A549 (cell line): ENCODE measurements at regions not wholly inside any gene's neighbourhood (a gene's known extent, or its start where the extent isn't known, plus 50 kb on each side); places are given as distances from the start of the nearest gene placed in this dataset.

Experiments used
- ATAC-seq, 2 experiments: fragments of 200-7000 bp in 1 of 2; fragments of >200 bp in 1 of 2; cut with Nextera tagmentation in 1 of 2; cut with Tn5 transposase in 1 of 2; 3 replicates each; pipeline versions ENCODE4 v1.8.0 to v1.9.1; 2018 to 2020; ENCODE audit warnings: mild to moderate bottlenecking in 1 of 2, moderate library complexity in 1 of 2
- CTCF ChIA-PET: fragments of 300-600 bp; sonication (Branson Sonifier 250); formaldehyde crosslinking; extraction: SDS; loops from one replicate; lab custom pipeline; 2021; ENCODE audit warnings: antibody characterized with exemption, inconsistent platforms; lab: Yijun Ruan, JAX
- POLR2A ChIA-PET: fragments of 350-600 bp; formaldehyde crosslinking; extraction: SDS; loops from one replicate; lab custom pipeline; 2021; ENCODE audit warnings: antibody characterized with exemption, inconsistent platforms; lab: Yijun Ruan, JAX
- DNase-seq, 2 experiments: peaks; one replicate each; pipeline versions ENCODE4 v3.0.0 to v3.0.0-alpha.2; 2011 to 2016; ENCODE audit warnings: low read depth in 1 of 2, low spot score in 1 of 2
- FAIRE-seq: peaks from 2 replicates; lab custom pipeline; 2011; peaks lifted over from hg19 to GRCh38; lab: Jason Lieb, UNC
- H3K27ac ChIP-seq, 2 experiments: fragments of >200 bp; sonication (Bioruptor Twin); formaldehyde crosslinking; 3 replicates each; pipeline ENCODE4 v1.5.1; 2016 to 2017
- H3K4me1 ChIP-seq: fragments of >200 bp; sonication (Bioruptor Twin); formaldehyde crosslinking; 3 replicates; pipeline ENCODE4 v1.6.1; 2016
- H3K4me2 ChIP-seq: fragments of >200 bp; sonication (Bioruptor Twin); formaldehyde crosslinking; 3 replicates; pipeline ENCODE4 v1.6.1; 2016
- H3K4me3 ChIP-seq: fragments of >200 bp; sonication (Bioruptor Twin); formaldehyde crosslinking; 3 replicates; pipeline ENCODE4 v1.5.1; 2016
- H3K9me3 ChIP-seq: fragments of >200 bp; sonication (Bioruptor Twin); formaldehyde crosslinking; 3 replicates; pipeline ENCODE4 v1.6.1; 2016
- ATOH8 ChIP-seq: fragments of 250-450 bp; sonication (Bioruptor Pico); IDR thresholded peaks from 2 replicates; pipeline ENCODE4 v1.5.0; 2020; ENCODE audit warnings: low read depth, mild to moderate bottlenecking, moderate library complexity
- BHLHE40 ChIP-seq: IDR thresholded peaks from 2 replicates; pipeline ENCODE4 v1.6.1; 2012; ENCODE audit warnings: low read depth, low read length, inconsistent platforms
- CBX8 ChIP-seq: fragments of 200-600 bp; sonication (generic); IDR thresholded peaks from 2 replicates; pipeline ENCODE4 v1.6.1; 2016
- CHD4 ChIP-seq: fragments of 200-600 bp; sonication (generic); IDR thresholded peaks from 2 replicates; pipeline ENCODE4 v1.6.1; 2016; ENCODE audit warnings: antibody characterized with exemption, mild to moderate bottlenecking, borderline replicate concordance
- EHF ChIP-seq: fragments of 250-450 bp; sonication (Bioruptor Pico); IDR thresholded peaks from 2 replicates; pipeline ENCODE4 v1.5.0; 2020; ENCODE audit warnings: mild to moderate bottlenecking
- ELK1 ChIP-seq: fragments of 150-350 bp; IDR thresholded peaks from 2 replicates; pipeline ENCODE4 v1.6.1; 2014; ENCODE audit warnings: low read depth, mild to moderate bottlenecking, low read length
- ESRRA ChIP-seq: fragments of 150-350 bp; IDR thresholded peaks from 2 replicates; pipeline ENCODE4 v1.6.1; 2014; ENCODE audit warnings: mild to moderate bottlenecking, low read length, borderline replicate concordance
- FOSB ChIP-seq: fragments of 250-450 bp; sonication (Bioruptor Pico); IDR thresholded peaks from 2 replicates; pipeline ENCODE4 v1.5.0; 2020; ENCODE audit warnings: mild to moderate bottlenecking, moderate library complexity
- FOXS1 ChIP-seq: fragments of 250-450 bp; sonication (Bioruptor Pico); IDR thresholded peaks from 2 replicates; pipeline ENCODE4 v1.5.0; 2020; ENCODE audit warnings: mild to moderate bottlenecking, moderate library complexity
- HMGXB4 ChIP-seq: fragments of 250-450 bp; sonication (Bioruptor Pico); IDR thresholded peaks from 2 replicates; pipeline ENCODE4 v1.5.0; 2021; ENCODE audit warnings: mild to moderate bottlenecking, moderate library complexity, borderline replicate concordance
- HOXA7 ChIP-seq: fragments of 250-450 bp; sonication (Bioruptor Pico); IDR thresholded peaks from 2 replicates; pipeline ENCODE4 v1.5.0; 2020; ENCODE audit warnings: mild to moderate bottlenecking, moderate library complexity
- HOXB13 ChIP-seq: fragments of 250-450 bp; sonication (Bioruptor Pico); IDR thresholded peaks from 2 replicates; pipeline ENCODE4 v1.5.0; 2020; ENCODE audit warnings: low read depth, mild to moderate bottlenecking, moderate library complexity
- HOXB5 ChIP-seq: fragments of 250-450 bp; sonication (Bioruptor Pico); IDR thresholded peaks from 2 replicates; pipeline ENCODE4 v1.5.0; 2020; ENCODE audit warnings: mild to moderate bottlenecking, moderate library complexity
- JUN ChIP-seq, 2 experiments: fragments of >200 bp; sonication (Bioruptor Twin); formaldehyde crosslinking; IDR thresholded peaks; 2 replicates in 1 of 2; 3 replicates in 1 of 2; pipeline ENCODE4 v1.6.1; 2016 to 2017
- KDM5A ChIP-seq: fragments of 200-600 bp; sonication (generic); IDR thresholded peaks from 2 replicates; pipeline ENCODE4 v1.6.1; 2016; ENCODE audit warnings: antibody characterized with exemption, mild to moderate bottlenecking
- MAFK ChIP-seq: fragments of 450-650 bp; IDR thresholded peaks from 2 replicates; pipeline ENCODE4 v1.6.1; 2014; ENCODE audit not compliant: partially characterized antibody
- MAX ChIP-seq: IDR thresholded peaks from 2 replicates; pipeline ENCODE4 v1.6.1; 2012
- MYC ChIP-seq: IDR thresholded peaks from 2 replicates; pipeline ENCODE4 v1.6.1; 2012; ENCODE audit warnings: mild to moderate bottlenecking, inconsistent platforms, low read length, improper control_type of control experiment, borderline replicate concordance
- NFE2L2 ChIP-seq: fragments of 150-350 bp; conservative IDR thresholded peaks from 2 replicates; pipeline ENCODE4 v1.6.1; 2014; ENCODE audit warnings: low read length
- NR3C1 ChIP-seq: fragments of >200 bp; sonication (Bioruptor Twin); formaldehyde crosslinking; IDR thresholded peaks from 3 replicates; pipeline ENCODE4 v1.6.1; 2017
- PHF8 ChIP-seq: fragments of 200-600 bp; sonication (generic); IDR thresholded peaks from 2 replicates; pipeline ENCODE4 v1.6.1; 2016; ENCODE audit warnings: low read depth, mild to moderate bottlenecking, antibody characterized with exemption, moderate library complexity, borderline replicate concordance
- POLR2A ChIP-seq: IDR thresholded peaks from 2 replicates; pipeline ENCODE4 v1.6.1; 2012; ENCODE audit warnings: mild to moderate bottlenecking, low read length
- RAD21 ChIP-seq, 2 experiments: fragments of >200 bp in 1 of 2; sonication (Bioruptor Twin) in 1 of 2; formaldehyde crosslinking in 1 of 2; IDR thresholded peaks in 1 of 2; conservative IDR thresholded peaks in 1 of 2; 2 replicates in 1 of 2; 3 replicates in 1 of 2; pipeline ENCODE4 v1.6.1; 2012 to 2018; ENCODE audit warnings: inconsistent platforms in 1 of 2
- RCOR1 ChIP-seq: fragments of 150-350 bp; IDR thresholded peaks from 2 replicates; pipeline ENCODE4 v1.6.1; 2014; ENCODE audit warnings: antibody characterized with exemption, low read length, low read depth
- RNF2 ChIP-seq: fragments of 200-600 bp; sonication (generic); IDR thresholded peaks from 2 replicates; pipeline ENCODE4 v1.6.1; 2016; ENCODE audit warnings: low read depth, mild to moderate bottlenecking, antibody characterized with exemption, moderate library complexity, borderline replicate concordance
- SMC3 ChIP-seq: fragments of >200 bp; sonication (Bioruptor Twin); formaldehyde crosslinking; IDR thresholded peaks from 3 replicates; pipeline ENCODE4 v1.6.1; 2018; ENCODE audit warnings: inconsistent platforms
- SREBF2 ChIP-seq: fragments of 450-650 bp; IDR thresholded peaks from 2 replicates; pipeline ENCODE4 v1.6.1; 2014; ENCODE audit warnings: mild to moderate bottlenecking, moderate library complexity
- TP53 ChIP-seq: fragments of 250-450 bp; sonication (Bioruptor Pico); IDR thresholded peaks from 2 replicates; pipeline ENCODE4 v1.5.0; 2021; ENCODE audit warnings: mild to moderate bottlenecking, moderate library complexity
- ZC3H11A ChIP-seq: fragments of 450-650 bp; IDR thresholded peaks from 2 replicates; pipeline ENCODE4 v1.6.1; 2014; ENCODE audit warnings: antibody characterized with exemption, mild to moderate bottlenecking
- ZNF302 ChIP-seq: fragments of 250-450 bp; sonication (Bioruptor Pico); IDR thresholded peaks from 2 replicates; pipeline ENCODE4 v1.9.0; 2021; ENCODE audit warnings: inconsistent platforms, mild to moderate bottlenecking, moderate library complexity
- ZSCAN20 ChIP-seq: fragments of 250-450 bp; sonication (Bioruptor Pico); IDR thresholded peaks from 2 replicates; pipeline ENCODE4 v1.8.0; 2022; ENCODE audit warnings: mild to moderate bottlenecking, moderate library complexity
- WGBS: methylation state at CpG from one replicate; pipeline ENCODE4 v1.1.6; 2017; ENCODE audit errors: missing lambda C conversion rate; 5-methylcytosine and 5-hydroxymethylcytosine counted together
- TF ChIP-seq, protein P1 (sequence below): fragments of >200 bp; sonication (Bioruptor Twin); formaldehyde crosslinking; IDR thresholded peaks from 3 replicates; pipeline ENCODE4 v1.5.1; 2016
- TF ChIP-seq, protein P2 (sequence below): fragments of >200 bp; sonication (Bioruptor Twin); formaldehyde crosslinking; IDR thresholded peaks from 3 replicates; pipeline ENCODE4 v1.6.1; 2016
- TF ChIP-seq, protein P3 (sequence below): fragments of >200 bp; sonication (Bioruptor Twin); formaldehyde crosslinking; IDR thresholded peaks from 2 replicates; pipeline ENCODE4 v1.6.1; 2016

- Histone ChIP-seq H3K4me2 (peak overlapping the region; percentile 85), H3K27ac (peak overlapping the region; percentile 98 to 99), H3K4me1 (peaks cover 14% of the 10 kb centered on the region; the same call in 2 of the 3 replicates), H3K9me3 (no peaks in the 10 kb centered on the region), H3K4me3 (peak overlapping the region; percentile 84)
- ATAC-seq: peak; percentile 47 to 66; a peak in 5 of 6 replicates
- peak; percentile 18 for FAIRE-seq
- DNase-seq: peak; percentile 54 to 91
- 2% methylated on average over 22 of the region's 22 CpGs for WGBS
- ChIA-PET CTCF (interaction anchor here (0.6 to 2.2 kb wide), 38 partner anchors 9 to 642 kb away, joined by 3 to 11 read pairs (median 3); partner anchors contain the start of genes DNAI7 and ETFRF1), POLR2A (interaction anchor here (0.7 to 1.3 kb wide), 10 partner anchors 39 to 572 kb away, joined by 3 to 5 read pairs (median 4); partner anchors contain the start of gene RASSF8)
- TF ChIP-seq HMGXB4: no peak
- no peak for TF ChIP-seq POLR2A
- peak; percentile 95 to 96 for TF ChIP-seq RAD21 (conservative IDR thresholded peaks at IDR 0.05 in 1 of 2, IDR thresholded peaks at IDR 0.05 in 1 of 2)
- no peak for TF ChIP-seq HOXB5 (CRISPR knock-in tag)
- no peak for TF ChIP-seq BHLHE40
- TF ChIP-seq ATOH8 (CRISPR knock-in tag): no peak
- TF ChIP-seq ZC3H11A: no peak
- no peak for TF ChIP-seq ZSCAN20
- no peak for TF ChIP-seq PHF8
- TF ChIP-seq SMC3: peak; percentile 95
- TF ChIP-seq ESRRA: no peak
- TF ChIP-seq TP53 (CRISPR knock-in tag): peak; percentile 87
- no peak for TF ChIP-seq SREBF2
- peak; percentile 13 for TF ChIP-seq MAFK
- TF ChIP-seq RNF2: no peak
- TF ChIP-seq RCOR1: no peak
- TF ChIP-seq EHF (CRISPR knock-in tag): no peak
- TF ChIP-seq CBX8: no peak
- TF ChIP-seq, protein P1, sequence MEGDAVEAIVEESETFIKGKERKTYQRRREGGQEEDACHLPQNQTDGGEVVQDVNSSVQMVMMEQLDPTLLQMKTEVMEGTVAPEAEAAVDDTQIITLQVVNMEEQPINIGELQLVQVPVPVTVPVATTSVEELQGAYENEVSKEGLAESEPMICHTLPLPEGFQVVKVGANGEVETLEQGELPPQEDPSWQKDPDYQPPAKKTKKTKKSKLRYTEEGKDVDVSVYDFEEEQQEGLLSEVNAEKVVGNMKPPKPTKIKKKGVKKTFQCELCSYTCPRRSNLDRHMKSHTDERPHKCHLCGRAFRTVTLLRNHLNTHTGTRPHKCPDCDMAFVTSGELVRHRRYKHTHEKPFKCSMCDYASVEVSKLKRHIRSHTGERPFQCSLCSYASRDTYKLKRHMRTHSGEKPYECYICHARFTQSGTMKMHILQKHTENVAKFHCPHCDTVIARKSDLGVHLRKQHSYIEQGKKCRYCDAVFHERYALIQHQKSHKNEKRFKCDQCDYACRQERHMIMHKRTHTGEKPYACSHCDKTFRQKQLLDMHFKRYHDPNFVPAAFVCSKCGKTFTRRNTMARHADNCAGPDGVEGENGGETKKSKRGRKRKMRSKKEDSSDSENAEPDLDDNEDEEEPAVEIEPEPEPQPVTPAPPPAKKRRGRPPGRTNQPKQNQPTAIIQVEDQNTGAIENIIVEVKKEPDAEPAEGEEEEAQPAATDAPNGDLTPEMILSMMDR: peak; percentile 96
- TF ChIP-seq HOXA7 (CRISPR knock-in tag): no peak
- TF ChIP-seq CHD4: no peak
- TF ChIP-seq MAX: peak; percentile 58; the same call in 1 of the 2 replicates
- no peak for TF ChIP-seq ZNF302
- TF ChIP-seq, protein P2, sequence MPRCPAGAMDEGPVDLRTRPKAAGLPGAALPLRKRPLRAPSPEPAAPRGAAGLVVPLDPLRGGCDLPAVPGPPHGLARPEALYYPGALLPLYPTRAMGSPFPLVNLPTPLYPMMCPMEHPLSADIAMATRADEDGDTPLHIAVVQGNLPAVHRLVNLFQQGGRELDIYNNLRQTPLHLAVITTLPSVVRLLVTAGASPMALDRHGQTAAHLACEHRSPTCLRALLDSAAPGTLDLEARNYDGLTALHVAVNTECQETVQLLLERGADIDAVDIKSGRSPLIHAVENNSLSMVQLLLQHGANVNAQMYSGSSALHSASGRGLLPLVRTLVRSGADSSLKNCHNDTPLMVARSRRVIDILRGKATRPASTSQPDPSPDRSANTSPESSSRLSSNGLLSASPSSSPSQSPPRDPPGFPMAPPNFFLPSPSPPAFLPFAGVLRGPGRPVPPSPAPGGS: no peak
- TF ChIP-seq FOXS1 (CRISPR knock-in tag): no peak
- TF ChIP-seq NR3C1: no peak
- no peak for TF ChIP-seq JUN (IDR thresholded peaks at IDR 0.05)
- peak; percentile 17; the same call in 1 of the 2 replicates for TF ChIP-seq FOSB (CRISPR knock-in tag)
- TF ChIP-seq, protein P3, sequence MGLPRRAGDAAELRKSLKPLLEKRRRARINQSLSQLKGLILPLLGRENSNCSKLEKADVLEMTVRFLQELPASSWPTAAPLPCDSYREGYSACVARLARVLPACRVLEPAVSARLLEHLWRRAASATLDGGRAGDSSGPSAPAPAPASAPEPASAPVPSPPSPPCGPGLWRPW: no peak
- TF ChIP-seq NFE2L2: no peak
- TF ChIP-seq MYC: no peak
- TF ChIP-seq HOXB13: no peak
- TF ChIP-seq ELK1: no peak
- TF ChIP-seq KDM5A: no peak
Measured at GRCh38 chr12:25386831-25387731, 136.4 kb upstream of the KRAS start.
